ENCODE measurements at regions not wholly inside any gene's neighbourhood (a gene's known extent, or its start where the extent isn't known, plus 50 kb on each side); places are given as distances from the start of the nearest gene placed in this dataset.

DNA sequence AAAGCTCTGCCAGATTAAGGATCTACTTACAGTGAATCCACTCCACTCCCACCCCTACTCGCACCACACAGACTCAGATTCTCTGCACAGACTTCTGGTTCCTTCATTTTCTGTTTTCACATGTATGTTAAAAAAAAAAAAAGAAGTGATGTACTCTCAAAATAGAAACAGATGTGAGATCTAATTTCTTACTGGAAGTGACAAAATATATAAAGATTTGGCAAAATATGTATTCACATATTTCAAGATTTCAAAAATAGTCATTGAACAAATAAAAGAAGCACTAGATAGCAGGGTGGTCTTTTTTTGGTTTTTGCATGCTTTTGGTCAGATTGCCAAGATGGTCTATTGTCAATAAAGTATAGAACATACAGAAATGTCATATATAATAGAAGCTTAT is 379.2 kb downstream of the TMEM167A start:
- Histone ChIP-seq H3K27ac (ENCODE audit: poor library complexity, severe bottlenecking) (no peak overlapping the region), H3K4me1 (ENCODE audit: insufficient read depth, poor library complexity, severe bottlenecking) (no peaks in the 10 kb centered on the region), H3K27me3 (ENCODE audit: insufficient read depth, poor library complexity, severe bottlenecking) (peaks cover 9% of the 10 kb centered on the region), H3K36me3 (ENCODE audit: low read depth) (no peaks in the 10 kb centered on the region), H3K9me3 (ENCODE audit: severe bottlenecking) (no peaks in the 10 kb centered on the region), H3K4me3 (ENCODE audit: severe bottlenecking) (no peak overlapping the region)
- no peak for ATAC-seq (ENCODE audit: low read depth)
- no peak for DNase-seq (ENCODE audit: low spot score)
- TF ChIP-seq, protein P1, sequence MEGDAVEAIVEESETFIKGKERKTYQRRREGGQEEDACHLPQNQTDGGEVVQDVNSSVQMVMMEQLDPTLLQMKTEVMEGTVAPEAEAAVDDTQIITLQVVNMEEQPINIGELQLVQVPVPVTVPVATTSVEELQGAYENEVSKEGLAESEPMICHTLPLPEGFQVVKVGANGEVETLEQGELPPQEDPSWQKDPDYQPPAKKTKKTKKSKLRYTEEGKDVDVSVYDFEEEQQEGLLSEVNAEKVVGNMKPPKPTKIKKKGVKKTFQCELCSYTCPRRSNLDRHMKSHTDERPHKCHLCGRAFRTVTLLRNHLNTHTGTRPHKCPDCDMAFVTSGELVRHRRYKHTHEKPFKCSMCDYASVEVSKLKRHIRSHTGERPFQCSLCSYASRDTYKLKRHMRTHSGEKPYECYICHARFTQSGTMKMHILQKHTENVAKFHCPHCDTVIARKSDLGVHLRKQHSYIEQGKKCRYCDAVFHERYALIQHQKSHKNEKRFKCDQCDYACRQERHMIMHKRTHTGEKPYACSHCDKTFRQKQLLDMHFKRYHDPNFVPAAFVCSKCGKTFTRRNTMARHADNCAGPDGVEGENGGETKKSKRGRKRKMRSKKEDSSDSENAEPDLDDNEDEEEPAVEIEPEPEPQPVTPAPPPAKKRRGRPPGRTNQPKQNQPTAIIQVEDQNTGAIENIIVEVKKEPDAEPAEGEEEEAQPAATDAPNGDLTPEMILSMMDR (IDR thresholded peaks at IDR 0.05; ENCODE audit: poor library complexity, severe bottlenecking), result no peak

DNA sequence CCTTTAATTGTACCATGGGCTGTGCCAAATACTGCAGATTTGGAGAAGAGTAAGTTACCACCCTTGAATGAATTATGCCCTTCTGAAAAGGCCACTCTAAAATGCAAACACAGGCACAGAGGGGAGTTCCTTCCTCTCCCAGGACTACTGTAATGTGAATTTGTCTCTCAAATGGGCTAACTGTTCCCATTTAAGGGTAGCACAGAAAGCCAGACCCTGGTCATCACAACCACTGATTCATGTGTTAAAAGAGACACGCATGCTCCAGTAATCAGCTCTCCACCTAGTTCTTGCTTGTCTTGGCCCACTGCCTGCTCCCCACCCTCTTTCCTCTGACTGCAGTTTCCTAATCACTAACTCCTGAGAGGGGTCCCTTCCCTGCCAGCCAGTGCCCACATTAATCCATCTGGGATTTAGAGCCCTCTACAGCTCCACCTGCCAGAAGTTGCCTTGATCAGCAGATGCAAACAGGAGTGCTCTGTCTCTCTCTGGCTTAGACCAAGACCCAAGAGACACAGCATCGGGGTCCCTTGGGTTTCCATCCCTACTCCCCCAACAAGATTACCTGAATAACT is 382.4 kb downstream of the TMEM167A start:
- no peaks in the 10 kb centered on the region for H3K9me3 ChIP-seq (ENCODE audit: severe bottlenecking)
- DNase-seq (ENCODE audit: low spot score) (no peak), ATAC-seq (ENCODE audit: low read depth) (no peak)
- TF ChIP-seq, protein P1 (IDR thresholded peaks at IDR 0.05; ENCODE audit: poor library complexity, severe bottlenecking), result no peak
- H3K36me3 ChIP-seq (ENCODE audit: low read depth), result no peaks in the 10 kb centered on the region
- peaks cover 4% of the 10 kb centered on the region for H3K27me3 ChIP-seq (ENCODE audit: insufficient read depth, poor library complexity, severe bottlenecking)
- H3K27ac ChIP-seq (ENCODE audit: poor library complexity, severe bottlenecking), result no peak overlapping the region
- H3K4me3 ChIP-seq (ENCODE audit: severe bottlenecking), result no peak overlapping the region
- H3K4me1 ChIP-seq (ENCODE audit: insufficient read depth, poor library complexity, severe bottlenecking), result no peaks in the 10 kb centered on the region

- TF ChIP-seq, protein P1 (IDR thresholded peaks at IDR 0.05; ENCODE audit: poor library complexity, severe bottlenecking), result no peak
- Histone ChIP-seq H3K36me3 (ENCODE audit: low read depth) (no peaks in the 10 kb centered on the region), H3K27ac (ENCODE audit: poor library complexity, severe bottlenecking) (no peak overlapping the region), H3K27me3 (ENCODE audit: insufficient read depth, poor library complexity, severe bottlenecking) (peaks cover 4% of the 10 kb centered on the region), H3K9me3 (ENCODE audit: severe bottlenecking) (no peaks in the 10 kb centered on the region), H3K4me3 (ENCODE audit: severe bottlenecking) (no peak overlapping the region), H3K4me1 (ENCODE audit: insufficient read depth, poor library complexity, severe bottlenecking) (no peaks in the 10 kb centered on the region)
- ATAC-seq (ENCODE audit: low read depth), result no peak
- no peak for DNase-seq (ENCODE audit: low spot score)
Measured at GRCh38 chr5:82692826-82693225, 384.4 kb downstream of the TMEM167A start.

- ATAC-seq (ENCODE audit: low read depth), result no peak
- Histone ChIP-seq H3K4me3 (ENCODE audit: severe bottlenecking) (no peak overlapping the region), H3K27me3 (ENCODE audit: insufficient read depth, poor library complexity, severe bottlenecking) (peaks cover 3% of the 10 kb centered on the region), H3K36me3 (ENCODE audit: low read depth) (no peaks in the 10 kb centered on the region), H3K4me1 (ENCODE audit: insufficient read depth, poor library complexity, severe bottlenecking) (no peaks in the 10 kb centered on the region), H3K9me3 (ENCODE audit: severe bottlenecking) (no peaks in the 10 kb centered on the region), H3K27ac (ENCODE audit: poor library complexity, severe bottlenecking) (no peak overlapping the region)
- TF ChIP-seq, protein P1 (IDR thresholded peaks at IDR 0.05; ENCODE audit: poor library complexity, severe bottlenecking), result no peak
- no peak for DNase-seq (ENCODE audit: low spot score)
Measured at GRCh38 chr5:82684659-82685058, 392.5 kb downstream of the TMEM167A start.

GRCh38 chr5:82684165-82684564 is 393.0 kb downstream of the TMEM167A start:
- Histone ChIP-seq H3K4me1 (ENCODE audit: insufficient read depth, poor library complexity, severe bottlenecking) (no peaks in the 10 kb centered on the region), H3K27ac (ENCODE audit: poor library complexity, severe bottlenecking) (no peak overlapping the region), H3K27me3 (ENCODE audit: insufficient read depth, poor library complexity, severe bottlenecking) (peaks cover 3% of the 10 kb centered on the region), H3K4me3 (ENCODE audit: severe bottlenecking) (no peak overlapping the region), H3K36me3 (ENCODE audit: low read depth) (no peaks in the 10 kb centered on the region), H3K9me3 (ENCODE audit: severe bottlenecking) (no peaks in the 10 kb centered on the region)
- DNase-seq (ENCODE audit: low spot score) (no peak), ATAC-seq (ENCODE audit: low read depth) (no peak)
- TF ChIP-seq, protein P1 (IDR thresholded peaks at IDR 0.05; ENCODE audit: poor library complexity, severe bottlenecking), result no peak

All from RWPE2 (cell line).